ENCODE measurements at regions not wholly inside any gene's neighbourhood (a gene's known extent, or its start where the extent isn't known, plus 50 kb on each side); places are given as distances from the start of the nearest gene placed in this dataset.

- TF ChIP-seq EZH2 (IDR thresholded peaks at IDR 0.05; ENCODE audit: insufficient read depth, poor library complexity, severe bottlenecking) (no peak), EZH2phosphoT487 (IDR thresholded peaks at IDR 0.05; ENCODE audit: insufficient read depth, low read depth) (no peak)
Measured at GRCh38 chrX:39202641-39203040, 401.4 kb downstream of the MID1IP1 start.
